Common myeloid progenitor, CD34-positive (primary cell): ENCODE measurements at regions not wholly inside any gene's neighbourhood (a gene's known extent, or its start where the extent isn't known, plus 50 kb on each side); places are given as distances from the start of the nearest gene placed in this dataset.

ENCODE experiments used
- CTCF ChIA-PET: fragments of 350-600 bp; sonication (Branson Sonifier 250); formaldehyde crosslinking; loops from one replicate; lab custom pipeline; 2021; ENCODE audit warnings: antibody characterized with exemption; lab: Charles Lee
- POLR2A ChIA-PET: fragments of 350-600 bp; sonication (Branson Sonifier 250); formaldehyde crosslinking; loops from one replicate; lab custom pipeline; 2021; ENCODE audit warnings: antibody characterized with exemption; lab: Charles Lee
- DNase-seq, 3 donors: peaks; one replicate each; pipeline versions ENCODE4 v3.0.0 to v3.0.0-alpha.2; 2013
- H3K27ac ChIP-seq, 2 experiments: 1 replicate in 1 of 2; 2 replicates in 1 of 2; pipeline ENCODE4 v1.7.0; 2013; ENCODE audit warnings: inconsistent platforms in 2 of 2, low read length in 2 of 2, mild to moderate bottlenecking in 2 of 2, low read depth in 1 of 2, moderate library complexity in 1 of 2; ENCODE audit not compliant: severe bottlenecking in 2 of 2, insufficient read depth in 1 of 2, poor library complexity in 1 of 2
- H3K27me3 ChIP-seq, 5 experiments: replicated peaks in 2 of 5; 1 replicate in 3 of 5; 2 replicates in 2 of 5; pipeline versions ENCODE4 v1.6.1 to v1.7.0; 2013; ENCODE audit warnings: low read length in 4 of 5, mild to moderate bottlenecking in 2 of 5, moderate library complexity in 2 of 5, inconsistent platforms in 1 of 5; ENCODE audit not compliant: insufficient read depth in 5 of 5, control insufficient read depth in 4 of 5
- H3K36me3 ChIP-seq, 4 experiments: 1 replicate in 2 of 4; 2 replicates in 2 of 4; pipeline versions ENCODE4 v1.6.1 to v1.7.0; 2013; ENCODE audit warnings: low read length in 3 of 4, control low read depth in 1 of 4, mild to moderate bottlenecking in 1 of 4; ENCODE audit not compliant: control insufficient read depth in 4 of 4, insufficient read depth in 4 of 4
- H3K4me1 ChIP-seq, 4 experiments: 1 replicate in 3 of 4; 2 replicates in 1 of 4; pipeline versions ENCODE4 v1.6.1 to v1.7.1; 2013; ENCODE audit warnings: low read length in 3 of 4, mild to moderate bottlenecking in 3 of 4, control low read depth in 1 of 4, inconsistent platforms in 1 of 4, moderate library complexity in 1 of 4; ENCODE audit not compliant: control insufficient read depth in 4 of 4, insufficient read depth in 4 of 4; ENCODE audit errors: control extremely low read depth in 1 of 4
- H3K4me3 ChIP-seq, 7 experiments: 1 replicate in 4 of 7; 2 replicates in 3 of 7; pipeline versions ENCODE4 v1.5.1 to v1.7.0; 2013; ENCODE audit warnings: mild to moderate bottlenecking in 7 of 7, low read length in 6 of 7, moderate library complexity in 6 of 7, inconsistent platforms in 2 of 7, low read depth in 2 of 7, control low read depth in 1 of 7; ENCODE audit not compliant: insufficient read depth in 4 of 7, control insufficient read depth in 1 of 7; ENCODE audit errors: extremely low read depth in 1 of 7
- H3K9me3 ChIP-seq, 5 experiments: 1 replicate in 4 of 5; 2 replicates in 1 of 5; pipeline versions ENCODE4 v1.6.1 to v1.7.1; 2013; ENCODE audit warnings: low read length in 4 of 5, mild to moderate bottlenecking in 2 of 5, inconsistent platforms in 1 of 5, low read depth in 1 of 5, moderate library complexity in 1 of 5; ENCODE audit not compliant: control insufficient read depth in 4 of 5, insufficient read depth in 2 of 5; ENCODE audit errors: control extremely low read depth in 1 of 5
- WGBS: methylation state at CpG from one replicate; pipeline ENCODE4 v1.1.5; 2013; ENCODE audit not compliant: insufficient coverage; 5-methylcytosine and 5-hydroxymethylcytosine counted together

DNA sequence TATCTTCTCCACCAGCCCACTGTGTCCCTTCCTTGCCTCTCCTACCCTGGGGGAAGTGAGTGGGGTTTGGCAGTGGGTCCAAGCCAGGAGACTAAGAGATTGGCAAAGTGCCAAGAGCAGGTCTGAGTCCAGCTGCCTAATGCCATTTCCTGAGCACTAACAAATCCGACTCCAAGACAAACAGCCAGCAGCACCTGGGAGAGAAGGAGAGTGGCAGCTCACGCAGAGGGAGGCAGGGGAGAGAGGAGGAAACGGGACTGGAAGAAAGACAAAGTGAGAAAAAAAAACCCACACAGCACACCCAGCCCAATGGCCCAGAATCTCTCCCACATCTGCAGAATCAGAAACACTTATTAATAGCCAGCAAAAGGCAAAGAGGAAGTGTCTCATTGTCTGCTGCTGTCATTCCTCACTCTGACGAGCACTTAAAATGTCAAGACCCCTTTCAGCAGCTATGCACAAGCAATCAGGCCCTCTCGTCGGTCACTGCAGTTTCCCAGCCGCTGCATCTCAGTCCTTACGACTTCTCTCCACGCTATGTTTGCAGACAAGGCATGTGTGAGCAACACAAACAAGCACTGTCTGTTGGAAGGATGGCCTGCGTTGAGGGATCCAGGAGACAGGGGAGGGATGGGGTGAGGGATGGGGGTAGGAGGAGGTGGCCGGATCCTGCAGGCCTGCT is 558.4 kb upstream of the CADM1 start:
- H3K27ac ChIP-seq, result no peak overlapping the region
- CTCF ChIA-PET, result interaction anchor here (1.4 to 1.6 kb wide), 2 partner anchors 31 to 75 kb away, joined by 3 to 4 read pairs; no protein-coding TSS in a partner anchor
- peaks cover 0 to 19% (median 0%) of the 10 kb centered on the region in 5 experiments for H3K27me3 ChIP-seq
- 43% methylated on average over 8 of the region's 11 CpGs for WGBS
- H3K36me3 ChIP-seq, result no peaks in the 10 kb centered on the region
- no peak overlapping the region for H3K4me3 ChIP-seq
- H3K4me1 ChIP-seq, result peaks cover 0 to 4% (median 0%) of the 10 kb centered on the region in 4 experiments
- DNase-seq, result peak in 2 of 3 donors; percentile 7 to 17
- POLR2A ChIA-PET, result no interaction called here
- no peaks in the 10 kb centered on the region for H3K9me3 ChIP-seq

DNA sequence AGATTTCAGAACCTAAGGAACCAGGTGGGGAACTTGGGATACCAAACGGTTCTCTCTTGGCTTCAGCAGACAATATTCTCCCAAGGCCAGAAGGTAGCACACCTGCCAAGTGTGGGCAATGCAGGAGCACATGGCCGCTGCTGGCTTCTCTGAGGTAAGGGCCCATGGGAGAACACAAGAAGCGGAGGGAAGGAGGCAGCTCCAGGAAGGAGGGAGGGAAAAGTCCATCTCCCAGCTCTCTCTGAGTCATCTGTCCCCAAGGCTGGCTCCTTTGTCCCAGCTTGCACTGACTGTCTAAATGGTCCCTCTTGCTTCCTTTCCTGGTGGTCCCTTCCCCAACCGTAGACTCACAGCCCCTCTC is 557.9 kb upstream of the CADM1 start:
- WGBS, result 90% methylated on average over 3 of the region's 4 CpGs
- CTCF ChIA-PET, result interaction anchor here (1.4 to 1.6 kb wide), 2 partner anchors 31 to 76 kb away, joined by 3 to 4 read pairs; no protein-coding TSS in a partner anchor
- POLR2A ChIA-PET, result no interaction called here
- no peak overlapping the region for H3K27ac ChIP-seq
- H3K36me3 ChIP-seq, result no peaks in the 10 kb centered on the region
- peaks cover 0 to 4% (median 0%) of the 10 kb centered on the region in 4 experiments for H3K4me1 ChIP-seq
- no peaks in the 10 kb centered on the region for H3K9me3 ChIP-seq
- no peak overlapping the region for H3K4me3 ChIP-seq
- H3K27me3 ChIP-seq, result peaks cover 0 to 23% (median 2%) of the 10 kb centered on the region in 5 experiments
- no peak for DNase-seq

- Histone ChIP-seq H3K9me3 (no peaks in the 10 kb centered on the region), H3K36me3 (no peaks in the 10 kb centered on the region), H3K4me1 (peaks cover 0 to 4% (median 0%) of the 10 kb centered on the region in 4 experiments), H3K27ac (no peak overlapping the region), H3K27me3 (peaks cover 0 to 26% (median 2%) of the 10 kb centered on the region in 5 experiments), H3K4me3 (no peak overlapping the region)
- CTCF ChIA-PET, result interaction anchor here (1.4 to 1.6 kb wide), 2 partner anchors 32 to 76 kb away, joined by 3 to 4 read pairs; no protein-coding TSS in a partner anchor
- 96% methylated on average over 3 of the region's 4 CpGs for WGBS
- DNase-seq, result no peak
- POLR2A ChIA-PET, result no interaction called here
These were observed 557.1 kb upstream of the CADM1 start for GRCh38 chr11:116061322-116061721.

DNA sequence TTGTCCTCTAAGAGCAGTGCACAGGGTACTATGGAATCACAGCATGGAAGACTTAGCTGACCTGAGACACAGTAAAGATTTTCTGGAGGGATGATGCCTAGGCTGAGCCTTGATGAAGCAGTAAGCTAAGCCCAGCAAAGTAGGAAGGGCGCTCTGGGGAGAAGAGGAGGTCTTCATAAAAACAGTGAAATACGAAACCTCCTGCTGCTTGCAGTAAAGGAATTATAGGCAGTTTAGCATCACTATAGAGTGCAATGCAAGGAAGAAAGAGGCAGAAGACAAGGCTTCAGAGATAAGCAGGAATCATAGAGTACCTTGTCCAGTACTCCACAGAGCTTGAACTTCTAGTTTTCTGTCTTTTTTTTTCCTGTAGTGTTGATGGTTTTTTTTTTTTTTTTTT is 555.7 kb upstream of the CADM1 start:
- no peak for DNase-seq
- POLR2A ChIA-PET, result no interaction called here
- peaks cover 2 to 36% (median 3%) of the 10 kb centered on the region in 5 experiments for H3K27me3 ChIP-seq

GRCh38 chr11:116057000-116057399 is 552.8 kb upstream of the CADM1 start:
- POLR2A ChIA-PET, result no interaction called here

More for the DNA sequence above, 555.7 kb upstream of the CADM1 start:
- CTCF ChIA-PET, result no interaction called here
- 100% methylated on average over 2 of the region's 2 CpGs for WGBS
- Histone ChIP-seq H3K4me3 (no peak overlapping the region), H3K9me3 (no peaks in the 10 kb centered on the region), H3K4me1 (peaks cover 0 to 4% (median 0%) of the 10 kb centered on the region in 4 experiments), H3K36me3 (no peaks in the 10 kb centered on the region), H3K27ac (no peak overlapping the region)

DNA sequence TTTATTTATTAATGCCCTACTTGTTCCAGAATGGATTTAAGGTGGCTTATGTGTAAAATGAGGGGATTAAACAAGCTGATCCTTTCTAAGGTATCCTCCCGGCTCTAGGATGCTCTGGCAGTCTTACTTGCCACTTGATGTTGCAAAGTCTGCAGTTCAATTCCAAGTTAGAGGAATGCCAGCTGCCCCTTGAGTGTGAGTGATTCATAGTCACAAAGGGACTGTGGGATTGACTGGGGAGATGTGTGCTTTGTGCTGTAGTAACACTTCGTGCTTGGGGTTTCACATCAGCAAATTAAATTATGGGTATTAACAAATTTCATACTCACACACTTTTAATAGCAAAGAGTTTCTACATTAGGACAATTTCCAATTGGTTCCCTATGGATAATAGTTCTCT is 550.8 kb upstream of the CADM1 start:
- ChIA-PET CTCF (no interaction called here), POLR2A (no interaction called here)
- Histone ChIP-seq H3K9me3 (no peaks in the 10 kb centered on the region), H3K4me3 (no peak overlapping the region), H3K27me3 (peaks cover 2 to 53% (median 3%) of the 10 kb centered on the region in 5 experiments), H3K27ac (no peak overlapping the region), H3K4me1 (no peaks in the 10 kb centered on the region), H3K36me3 (no peaks in the 10 kb centered on the region)
- no CpG with 5 or more reads among the region's 2 CpGs for WGBS
- DNase-seq, result no peak

More at GRCh38 chr11:116057000-116057399, 552.8 kb upstream of the CADM1 start:
- H3K9me3 ChIP-seq, result no peaks in the 10 kb centered on the region
- H3K27me3 ChIP-seq, result peaks cover 2 to 52% (median 3%) of the 10 kb centered on the region in 5 experiments
- no peak for DNase-seq
- no peaks in the 10 kb centered on the region for H3K4me1 ChIP-seq
- CTCF ChIA-PET, result no interaction called here
- H3K36me3 ChIP-seq, result no peaks in the 10 kb centered on the region
- no peak overlapping the region for H3K4me3 ChIP-seq
- H3K27ac ChIP-seq, result no peak overlapping the region
- no CpG with 5 or more reads among the region's 3 CpGs for WGBS

DNA sequence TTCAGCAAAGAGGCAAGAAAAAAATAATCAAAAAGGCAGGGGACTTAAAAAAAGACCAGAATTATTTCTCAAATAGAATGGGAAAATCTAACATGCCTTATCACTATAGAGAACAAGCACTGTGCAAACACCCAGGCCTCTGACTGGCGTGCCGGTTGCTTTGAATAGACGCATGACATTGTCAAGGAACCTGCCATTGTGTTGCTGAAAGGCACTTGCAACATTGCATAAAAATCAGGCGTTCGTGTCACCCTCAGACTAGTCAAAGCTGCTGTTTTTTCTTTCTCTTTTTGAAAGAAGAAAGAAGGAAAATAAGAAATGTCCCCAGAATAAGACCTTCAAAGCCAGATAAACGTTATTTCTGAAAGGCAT is 549.3 kb upstream of the CADM1 start:
- Histone ChIP-seq H3K4me3 (no peak overlapping the region), H3K4me1 (no peaks in the 10 kb centered on the region), H3K36me3 (no peaks in the 10 kb centered on the region), H3K27me3 (peaks cover 2 to 49% (median 3%) of the 10 kb centered on the region in 5 experiments), H3K9me3 (no peaks in the 10 kb centered on the region), H3K27ac (no peak overlapping the region)
- DNase-seq, result no peak
- CTCF ChIA-PET, result no interaction called here
- WGBS, result 61% methylated on average over 6 of the region's 6 CpGs
- POLR2A ChIA-PET, result no interaction called here
